ENCODE measurements at regions not wholly inside any gene's neighbourhood (a gene's known extent, or its start where the extent isn't known, plus 50 kb on each side); places are given as distances from the start of the nearest gene placed in this dataset.
"Not testable (repeated sequence)": the region's sequence is repeated elsewhere in the genome, so short reads cannot be mapped to it uniquely, and the experiment has no call there.

DNA sequence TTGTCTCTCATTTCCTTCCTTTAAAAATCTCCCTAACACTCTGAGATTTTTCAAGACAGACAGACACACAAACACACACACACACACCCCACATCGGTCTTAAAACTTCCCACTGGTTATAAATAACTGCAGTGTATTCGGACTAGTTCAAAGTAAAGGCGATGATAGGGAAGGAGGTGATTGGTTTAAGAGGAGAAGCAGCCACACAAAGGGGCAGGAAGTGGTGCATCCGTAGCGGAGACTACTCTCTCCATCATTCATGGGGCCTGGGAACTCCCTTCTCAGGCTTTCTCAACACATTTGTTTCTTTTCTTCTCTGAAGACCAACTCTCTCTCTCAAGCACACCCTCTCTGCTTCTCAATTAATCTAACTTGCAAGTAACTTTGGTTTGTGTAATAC, 149.1 kb upstream of the DPP10 start:
- TF ChIP-seq, protein P1, sequence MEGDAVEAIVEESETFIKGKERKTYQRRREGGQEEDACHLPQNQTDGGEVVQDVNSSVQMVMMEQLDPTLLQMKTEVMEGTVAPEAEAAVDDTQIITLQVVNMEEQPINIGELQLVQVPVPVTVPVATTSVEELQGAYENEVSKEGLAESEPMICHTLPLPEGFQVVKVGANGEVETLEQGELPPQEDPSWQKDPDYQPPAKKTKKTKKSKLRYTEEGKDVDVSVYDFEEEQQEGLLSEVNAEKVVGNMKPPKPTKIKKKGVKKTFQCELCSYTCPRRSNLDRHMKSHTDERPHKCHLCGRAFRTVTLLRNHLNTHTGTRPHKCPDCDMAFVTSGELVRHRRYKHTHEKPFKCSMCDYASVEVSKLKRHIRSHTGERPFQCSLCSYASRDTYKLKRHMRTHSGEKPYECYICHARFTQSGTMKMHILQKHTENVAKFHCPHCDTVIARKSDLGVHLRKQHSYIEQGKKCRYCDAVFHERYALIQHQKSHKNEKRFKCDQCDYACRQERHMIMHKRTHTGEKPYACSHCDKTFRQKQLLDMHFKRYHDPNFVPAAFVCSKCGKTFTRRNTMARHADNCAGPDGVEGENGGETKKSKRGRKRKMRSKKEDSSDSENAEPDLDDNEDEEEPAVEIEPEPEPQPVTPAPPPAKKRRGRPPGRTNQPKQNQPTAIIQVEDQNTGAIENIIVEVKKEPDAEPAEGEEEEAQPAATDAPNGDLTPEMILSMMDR (IDR thresholded peaks at IDR 0.05; ENCODE audit: control insufficient read depth, extremely low read depth, insufficient read depth): no peak
- no peak for DNase-seq (ENCODE audit: low read depth)
- no peak overlapping the region for H3K4me3 ChIP-seq (ENCODE audit: low read depth, low read length)

DNA sequence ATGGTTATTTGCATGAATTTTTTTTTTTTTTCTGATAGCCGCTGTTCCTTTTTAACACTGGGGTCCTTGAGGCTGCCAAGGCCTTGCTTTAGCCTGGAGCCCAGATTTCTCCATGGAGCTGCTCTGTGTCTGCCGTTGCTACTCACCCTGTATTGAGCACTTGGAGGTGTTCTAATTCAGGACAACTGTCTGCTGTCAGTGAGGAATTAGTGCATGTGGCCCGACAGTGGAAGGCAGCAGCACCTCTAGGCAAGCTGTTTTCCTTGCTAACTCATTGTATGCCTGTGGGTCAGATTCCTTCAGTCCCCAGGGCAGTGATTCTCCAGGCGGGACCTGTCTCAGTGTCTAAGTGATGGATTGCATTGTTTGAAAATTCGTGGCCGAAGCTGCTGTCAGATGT, 147.7 kb upstream of the DPP10 start:
- H3K4me3 ChIP-seq (ENCODE audit: low read depth, low read length): no peak overlapping the region
- TF ChIP-seq, protein P1 (IDR thresholded peaks at IDR 0.05; ENCODE audit: control insufficient read depth, extremely low read depth, insufficient read depth): no peak
- no peak for DNase-seq (ENCODE audit: low read depth)

DNA sequence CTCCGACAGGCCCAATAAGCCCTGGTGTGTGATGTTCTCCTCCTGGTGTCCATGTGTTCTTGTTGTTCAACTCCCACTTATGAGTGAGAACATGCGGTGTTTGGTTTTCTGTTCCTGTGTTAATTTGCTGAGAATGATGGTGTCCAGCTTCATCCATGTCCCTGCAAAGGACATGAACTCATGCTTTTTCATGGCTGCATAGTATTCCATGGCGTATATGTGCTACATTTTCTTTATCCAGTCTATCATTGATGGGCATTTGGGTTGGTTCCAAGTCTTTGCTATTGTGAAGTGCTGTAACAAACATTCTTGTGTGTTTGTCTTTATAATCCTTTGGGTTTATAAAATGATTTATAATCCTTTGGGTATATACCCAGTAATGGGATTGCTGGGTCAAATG, 142.1 kb upstream of the DPP10 start:
- DNase-seq (ENCODE audit: low read depth); H3K4me3 ChIP-seq (ENCODE audit: low read depth, low read length): not testable (repeated sequence)

DNA sequence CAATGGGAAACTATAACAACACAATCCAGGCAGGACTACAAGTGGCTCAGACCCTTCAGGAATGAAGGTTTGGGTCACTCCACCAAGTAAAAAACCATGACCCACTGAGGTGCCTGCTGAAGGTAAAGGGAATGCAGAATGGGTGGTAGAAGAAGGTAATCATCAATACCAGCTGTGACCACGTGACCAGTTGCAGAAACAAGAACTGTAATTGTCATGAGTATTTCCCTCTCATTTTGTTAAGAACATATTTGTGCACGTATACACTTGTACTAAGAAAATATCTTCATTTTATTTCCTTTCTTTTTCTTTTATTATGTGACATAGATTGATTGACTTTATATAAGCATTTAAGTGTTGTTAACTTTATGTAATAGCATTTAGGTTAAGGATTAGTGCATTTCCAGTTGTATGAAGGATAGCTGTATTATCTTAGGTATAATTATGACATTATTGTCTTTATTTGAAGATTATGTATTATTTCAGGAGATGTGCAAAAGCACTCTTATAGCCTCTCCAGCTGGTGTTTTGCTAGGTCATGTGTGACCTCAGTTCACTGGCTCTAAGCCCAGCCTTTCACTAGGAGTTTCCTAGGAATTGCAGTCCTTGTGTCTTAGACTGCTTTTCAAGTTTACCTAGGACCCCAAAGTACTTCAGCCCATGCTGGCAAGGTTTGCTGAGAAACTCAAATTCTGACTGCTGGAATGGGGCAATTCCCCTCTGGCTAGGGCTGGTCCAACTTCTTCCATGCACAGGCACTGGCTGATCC, 125.7 kb upstream of the DPP10 start:
- H3K4me3 ChIP-seq (ENCODE audit: low read depth, low read length): no peak overlapping the region
- no peak for DNase-seq (ENCODE audit: low read depth)
- TF ChIP-seq, protein P1 (IDR thresholded peaks at IDR 0.05; ENCODE audit: control insufficient read depth, extremely low read depth, insufficient read depth): no peak

DNA sequence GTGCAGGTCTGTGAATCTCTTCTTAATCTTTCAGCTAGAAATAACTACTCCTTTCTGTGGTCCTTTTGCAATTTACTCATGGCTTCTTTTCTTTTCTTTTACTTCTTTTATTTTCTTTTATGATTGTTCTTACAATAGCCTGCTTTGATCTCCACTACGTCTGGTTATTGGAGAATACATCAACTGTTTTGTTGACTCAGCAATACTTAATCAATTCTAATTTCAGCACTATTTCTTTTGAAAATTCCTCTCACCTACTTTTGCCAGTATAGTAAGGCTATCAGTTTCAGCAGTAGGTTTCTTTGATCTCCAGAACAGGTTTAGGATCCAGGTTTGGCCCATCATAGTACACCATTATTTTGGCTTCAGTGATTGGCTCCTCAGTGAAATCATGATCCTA, 111.8 kb upstream of the DPP10 start:
- TF ChIP-seq, protein P1 (IDR thresholded peaks at IDR 0.05; ENCODE audit: control insufficient read depth, extremely low read depth, insufficient read depth): no peak
- no peak for DNase-seq (ENCODE audit: low read depth)
- no peak overlapping the region for H3K4me3 ChIP-seq (ENCODE audit: low read depth, low read length)

DNA sequence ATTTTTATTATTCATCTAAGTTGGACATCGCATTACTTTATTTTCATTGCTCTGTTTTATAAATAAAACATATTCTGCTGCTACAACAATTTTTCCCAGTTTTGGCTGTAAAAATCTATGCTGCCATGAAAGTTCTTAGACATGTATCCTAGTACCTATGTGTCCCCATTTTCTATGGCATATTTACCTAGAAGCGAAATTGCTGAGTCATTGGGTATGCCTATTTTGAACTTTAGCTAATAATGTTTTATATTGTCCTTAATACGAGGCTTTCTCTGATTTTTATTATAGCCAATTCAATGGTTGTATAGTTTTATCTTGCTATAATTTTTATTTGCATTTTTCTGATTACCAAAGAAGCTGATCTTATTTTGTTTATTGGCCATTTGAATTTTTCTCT, 110.5 kb upstream of the DPP10 start:
- TF ChIP-seq, protein P1 (IDR thresholded peaks at IDR 0.05; ENCODE audit: control insufficient read depth, extremely low read depth, insufficient read depth): no peak
- no peak for DNase-seq (ENCODE audit: low read depth)
- no peak overlapping the region for H3K4me3 ChIP-seq (ENCODE audit: low read depth, low read length)

DNA sequence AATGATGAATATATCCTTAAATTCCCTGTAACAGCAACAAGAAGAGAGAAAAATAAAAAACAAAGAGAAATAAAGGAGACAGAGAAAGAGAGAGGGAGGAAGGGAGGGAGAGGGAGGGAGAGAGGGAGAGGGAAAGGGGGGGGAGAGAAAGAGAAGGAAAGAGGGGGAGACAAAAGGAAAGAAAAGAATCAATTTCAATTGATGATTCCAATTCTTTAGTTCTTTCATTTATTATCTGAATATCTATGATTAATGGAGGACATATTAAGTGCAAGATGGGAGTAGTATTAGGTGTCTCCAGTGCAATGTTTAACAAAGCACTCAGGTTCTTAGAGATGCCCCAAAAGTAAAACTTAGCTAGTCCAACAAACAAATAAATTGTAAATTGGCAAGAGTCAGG, 97.2 kb upstream of the DPP10 start:
- TF ChIP-seq, protein P1 (IDR thresholded peaks at IDR 0.05; ENCODE audit: control insufficient read depth, extremely low read depth, insufficient read depth): no peak
- DNase-seq (ENCODE audit: low read depth): no peak
- no peak overlapping the region for H3K4me3 ChIP-seq (ENCODE audit: low read depth, low read length)

All from LNCaP clone FGC (cell line).